ENCODE measurements at regions not wholly inside any gene's neighbourhood (a gene's known extent, or its start where the extent isn't known, plus 50 kb on each side); places are given as distances from the start of the nearest gene placed in this dataset.
"Not testable (repeated sequence)": the region's sequence is repeated elsewhere in the genome, so short reads cannot be mapped to it uniquely, and the experiment has no call there.

GRCh38 chr17:77087650-77088454 lies 52.9 kb upstream of the SEC14L1 start:
- no peak for DNase-seq

DNA sequence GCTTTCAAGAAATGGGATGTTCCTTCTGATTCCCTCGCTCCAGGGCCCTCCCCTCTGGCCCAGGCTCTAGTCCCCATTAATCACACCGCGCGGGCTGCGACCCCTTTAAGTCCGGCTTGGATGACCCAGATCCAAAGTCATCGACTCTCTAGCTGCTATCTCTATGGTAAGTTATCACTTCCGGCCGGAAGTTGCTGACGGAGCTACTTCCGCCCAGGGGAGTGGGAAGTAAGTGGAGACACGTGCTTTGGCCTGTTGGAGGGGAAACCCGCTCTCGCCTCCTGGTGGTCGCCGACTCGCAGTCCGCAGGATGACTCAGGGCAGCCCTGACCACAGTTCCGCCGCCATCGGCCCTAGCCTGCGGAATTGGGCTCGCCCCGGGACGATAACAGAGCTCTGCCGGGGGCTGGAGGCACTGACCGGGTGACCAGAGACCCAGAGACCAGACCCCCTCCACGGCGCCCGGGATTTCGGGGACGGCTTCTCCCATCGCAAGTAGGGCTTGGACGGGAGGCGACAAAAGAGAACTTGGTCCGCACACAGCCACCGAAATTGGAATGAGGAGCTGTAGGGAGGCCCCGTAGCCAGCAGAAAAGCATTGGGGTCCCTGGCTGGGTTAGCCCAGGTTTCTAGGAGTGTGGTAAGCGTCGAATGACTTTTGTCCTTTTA lies 52.2 kb upstream of the SEC14L1 start:
- peak; percentile 89 for DNase-seq

DNA sequence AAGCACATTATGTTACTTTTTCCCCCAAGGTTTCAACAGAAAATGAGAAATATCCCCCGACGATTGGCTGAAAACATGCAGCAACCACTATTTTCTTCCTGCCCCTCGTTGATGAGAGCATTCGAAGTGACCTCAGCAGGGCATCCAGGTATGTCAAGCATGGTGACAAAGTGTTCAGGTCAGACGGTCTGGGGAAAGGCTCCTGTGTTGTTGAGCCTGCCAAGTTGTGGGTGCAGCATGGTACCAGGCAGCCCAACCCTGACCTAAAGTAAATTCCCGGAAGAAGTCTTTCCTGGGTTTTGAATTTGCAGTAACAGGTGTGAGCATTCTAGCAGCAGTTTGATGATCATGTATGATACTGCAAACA lies 51.7 kb upstream of the SEC14L1 start:
- no peak for DNase-seq

- DNase-seq = not testable (repeated sequence)
These were observed 50.8 kb upstream of the SEC14L1 start for GRCh38 chr17:77089949-77090348.

GRCh38 chr17:77090476-77090875 lies 50.3 kb upstream of the SEC14L1 start:
- DNase-seq = no peak
